A549 (cell line): ENCODE measurements at regions not wholly inside any gene's neighbourhood (a gene's known extent, or its start where the extent isn't known, plus 50 kb on each side); places are given as distances from the start of the nearest gene placed in this dataset.
A peak's percentile ranks its signal among the peaks of the same experiment; 100 is the strongest.

Source experiments
- ATAC-seq, 2 experiments: fragments of 200-7000 bp in 1 of 2; fragments of >200 bp in 1 of 2; cut with Nextera tagmentation in 1 of 2; cut with Tn5 transposase in 1 of 2; 3 replicates each; pipeline versions ENCODE4 v1.8.0 to v1.9.1; 2018 to 2020; ENCODE audit warnings: mild to moderate bottlenecking in 1 of 2, moderate library complexity in 1 of 2
- CTCF ChIA-PET: fragments of 300-600 bp; sonication (Branson Sonifier 250); formaldehyde crosslinking; extraction: SDS; loops from one replicate; lab custom pipeline; 2021; ENCODE audit warnings: antibody characterized with exemption, inconsistent platforms; lab: Yijun Ruan, JAX
- POLR2A ChIA-PET: fragments of 350-600 bp; formaldehyde crosslinking; extraction: SDS; loops from one replicate; lab custom pipeline; 2021; ENCODE audit warnings: antibody characterized with exemption, inconsistent platforms; lab: Yijun Ruan, JAX
- DNase-seq, 2 experiments: peaks; one replicate each; pipeline versions ENCODE4 v3.0.0 to v3.0.0-alpha.2; 2011 to 2016; ENCODE audit warnings: low read depth in 1 of 2, low spot score in 1 of 2
- FAIRE-seq: peaks from 2 replicates; lab custom pipeline; 2011; peaks lifted over from hg19 to GRCh38; lab: Jason Lieb, UNC
- H3K27ac ChIP-seq, 2 experiments: fragments of >200 bp; sonication (Bioruptor Twin); formaldehyde crosslinking; 3 replicates each; pipeline ENCODE4 v1.5.1; 2016 to 2017
- H3K4me1 ChIP-seq: fragments of >200 bp; sonication (Bioruptor Twin); formaldehyde crosslinking; 3 replicates; pipeline ENCODE4 v1.6.1; 2016
- H3K4me2 ChIP-seq: fragments of >200 bp; sonication (Bioruptor Twin); formaldehyde crosslinking; 3 replicates; pipeline ENCODE4 v1.6.1; 2016
- H3K4me3 ChIP-seq: fragments of >200 bp; sonication (Bioruptor Twin); formaldehyde crosslinking; 3 replicates; pipeline ENCODE4 v1.5.1; 2016
- H3K9me3 ChIP-seq: fragments of >200 bp; sonication (Bioruptor Twin); formaldehyde crosslinking; 3 replicates; pipeline ENCODE4 v1.6.1; 2016
- CBX8 ChIP-seq: fragments of 200-600 bp; sonication (generic); IDR thresholded peaks from 2 replicates; pipeline ENCODE4 v1.6.1; 2016
- CHD2 ChIP-seq: fragments of 150-350 bp; IDR thresholded peaks from 2 replicates; pipeline ENCODE4 v1.6.1; 2014; ENCODE audit warnings: low read length; ENCODE audit not compliant: partially characterized antibody
- EHF ChIP-seq: fragments of 250-450 bp; sonication (Bioruptor Pico); IDR thresholded peaks from 2 replicates; pipeline ENCODE4 v1.5.0; 2020; ENCODE audit warnings: mild to moderate bottlenecking
- EP300 ChIP-seq, 2 experiments: fragments of >200 bp; sonication (Bioruptor Twin); formaldehyde crosslinking; IDR thresholded peaks; 2 replicates in 1 of 2; 3 replicates in 1 of 2; pipeline ENCODE4 v1.6.1; 2016 to 2017
- FOSL2 ChIP-seq, 2 experiments: fragments of 450-650 bp in 1 of 2; fragments of >200 bp in 1 of 2; sonication (Bioruptor Twin) in 1 of 2; formaldehyde crosslinking; IDR thresholded peaks; 2 replicates each; pipeline versions ENCODE4 v1.5.0 to v1.6.1; 2016 to 2020; ENCODE audit warnings: mild to moderate bottlenecking in 1 of 2, moderate library complexity in 1 of 2
- FOXS1 ChIP-seq: fragments of 250-450 bp; sonication (Bioruptor Pico); IDR thresholded peaks from 2 replicates; pipeline ENCODE4 v1.5.0; 2020; ENCODE audit warnings: mild to moderate bottlenecking, moderate library complexity
- HEYL ChIP-seq: fragments of 250-450 bp; sonication (Bioruptor Pico); IDR thresholded peaks from 2 replicates; pipeline ENCODE4 v1.8.0; 2021; ENCODE audit warnings: mild to moderate bottlenecking, moderate library complexity
- HOXA7 ChIP-seq: fragments of 250-450 bp; sonication (Bioruptor Pico); IDR thresholded peaks from 2 replicates; pipeline ENCODE4 v1.5.0; 2020; ENCODE audit warnings: mild to moderate bottlenecking, moderate library complexity
- HOXB13 ChIP-seq: fragments of 250-450 bp; sonication (Bioruptor Pico); IDR thresholded peaks from 2 replicates; pipeline ENCODE4 v1.5.0; 2020; ENCODE audit warnings: low read depth, mild to moderate bottlenecking, moderate library complexity
- HOXB5 ChIP-seq: fragments of 250-450 bp; sonication (Bioruptor Pico); IDR thresholded peaks from 2 replicates; pipeline ENCODE4 v1.5.0; 2020; ENCODE audit warnings: mild to moderate bottlenecking, moderate library complexity
- JUN ChIP-seq, 2 experiments: fragments of >200 bp; sonication (Bioruptor Twin); formaldehyde crosslinking; IDR thresholded peaks; 2 replicates in 1 of 2; 3 replicates in 1 of 2; pipeline ENCODE4 v1.6.1; 2016 to 2017
- KDM1A ChIP-seq: fragments of 200-600 bp; sonication (generic); IDR thresholded peaks from 2 replicates; pipeline ENCODE4 v1.6.1; 2016; ENCODE audit warnings: low read depth, mild to moderate bottlenecking
- KDM5A ChIP-seq: fragments of 200-600 bp; sonication (generic); IDR thresholded peaks from 2 replicates; pipeline ENCODE4 v1.6.1; 2016; ENCODE audit warnings: antibody characterized with exemption, mild to moderate bottlenecking
- NFE2L2 ChIP-seq: fragments of 150-350 bp; conservative IDR thresholded peaks from 2 replicates; pipeline ENCODE4 v1.6.1; 2014; ENCODE audit warnings: low read length
- NPAS2 ChIP-seq: fragments of 250-450 bp; sonication (Bioruptor Pico); IDR thresholded peaks from 2 replicates; pipeline ENCODE4 v1.8.0; 2022; ENCODE audit warnings: mild to moderate bottlenecking, moderate library complexity, borderline replicate concordance
- NR3C1 ChIP-seq: fragments of >200 bp; sonication (Bioruptor Twin); formaldehyde crosslinking; IDR thresholded peaks from 3 replicates; pipeline ENCODE4 v1.6.1; 2017
- PBX3 ChIP-seq: IDR thresholded peaks from 2 replicates; pipeline ENCODE4 v1.6.1; 2012
- POLR2A ChIP-seq: IDR thresholded peaks from 2 replicates; pipeline ENCODE4 v1.6.1; 2012; ENCODE audit warnings: mild to moderate bottlenecking, low read length
- POLR2AphosphoS2 ChIP-seq: conservative IDR thresholded peaks from 2 replicates; pipeline ENCODE4 v1.6.1; 2012; ENCODE audit warnings: low read length, improper control_type of control experiment, inconsistent platforms
- RAD21 ChIP-seq, 2 experiments: fragments of >200 bp in 1 of 2; sonication (Bioruptor Twin) in 1 of 2; formaldehyde crosslinking in 1 of 2; IDR thresholded peaks in 1 of 2; conservative IDR thresholded peaks in 1 of 2; 2 replicates in 1 of 2; 3 replicates in 1 of 2; pipeline ENCODE4 v1.6.1; 2012 to 2018; ENCODE audit warnings: inconsistent platforms in 1 of 2
- RNF2 ChIP-seq: fragments of 200-600 bp; sonication (generic); IDR thresholded peaks from 2 replicates; pipeline ENCODE4 v1.6.1; 2016; ENCODE audit warnings: low read depth, mild to moderate bottlenecking, antibody characterized with exemption, moderate library complexity, borderline replicate concordance
- SMC3 ChIP-seq: fragments of >200 bp; sonication (Bioruptor Twin); formaldehyde crosslinking; IDR thresholded peaks from 3 replicates; pipeline ENCODE4 v1.6.1; 2018; ENCODE audit warnings: inconsistent platforms
- TFCP2L1 ChIP-seq: fragments of 250-450 bp; sonication (Bioruptor Pico); IDR thresholded peaks from 2 replicates; pipeline ENCODE4 v1.5.0; 2021; ENCODE audit warnings: mild to moderate bottlenecking
- ZC3H11A ChIP-seq: fragments of 450-650 bp; IDR thresholded peaks from 2 replicates; pipeline ENCODE4 v1.6.1; 2014; ENCODE audit warnings: antibody characterized with exemption, mild to moderate bottlenecking
- ZFP36 ChIP-seq: fragments of 450-650 bp; IDR thresholded peaks from 2 replicates; pipeline ENCODE4 v1.6.1; 2014; ENCODE audit warnings: borderline replicate concordance; ENCODE audit not compliant: partially characterized antibody
- ZNF302 ChIP-seq: fragments of 250-450 bp; sonication (Bioruptor Pico); IDR thresholded peaks from 2 replicates; pipeline ENCODE4 v1.9.0; 2021; ENCODE audit warnings: inconsistent platforms, mild to moderate bottlenecking, moderate library complexity
- WGBS: methylation state at CpG from one replicate; pipeline ENCODE4 v1.1.6; 2017; ENCODE audit errors: missing lambda C conversion rate; 5-methylcytosine and 5-hydroxymethylcytosine counted together
- TF ChIP-seq, protein P1 (sequence below): fragments of 150-350 bp; IDR thresholded peaks from 2 replicates; pipeline ENCODE4 v1.6.1; 2014; ENCODE audit warnings: low read depth, mild to moderate bottlenecking, low read length
- TF ChIP-seq, protein P2 (sequence below): IDR thresholded peaks from 2 replicates; pipeline ENCODE4 v1.6.1; 2012
- TF ChIP-seq, protein P3 (sequence below): fragments of 200-600 bp; sonication (generic); IDR thresholded peaks from 2 replicates; pipeline ENCODE4 v1.6.1; 2016; ENCODE audit warnings: antibody characterized with exemption, mild to moderate bottlenecking, moderate library complexity

GRCh38 chr6:169950558-169950957 lies 199.1 kb downstream of the ERMARD start:
- DNase-seq, result peak in 1 of 2 experiments; percentile 22
- ChIA-PET POLR2A (no interaction called here), CTCF (interaction anchor here (1.2 to 1.4 kb wide), 3 partner anchors 12 to 447 kb away, joined by 3 to 4 read pairs (median 3); no protein-coding TSS in a partner anchor)
- Histone ChIP-seq H3K4me3 (no peak overlapping the region), H3K27ac (no peak overlapping the region), H3K9me3 (no peaks in the 10 kb centered on the region), H3K4me2 (no peak overlapping the region), H3K4me1 (no peaks in the 10 kb centered on the region)
- FAIRE-seq, result no peak
- no peak for ATAC-seq
- TF ChIP-seq RAD21 (conservative IDR thresholded peaks at IDR 0.05 in 1 of 2, IDR thresholded peaks at IDR 0.05 in 1 of 2) (peak in 1 of 2 experiments; percentile 32; a peak in 1 of 5 replicates), POLR2AphosphoS2 (no peak), RNF2 (no peak), SMC3 (peak; percentile 23; the same call in 2 of the 3 replicates), HOXA7 (CRISPR knock-in tag) (no peak)
- WGBS, result 22% methylated on average over 2 of the region's 2 CpGs

- no peak for TF ChIP-seq TFCP2L1 (CRISPR knock-in tag)
- TF ChIP-seq ZFP36, result no peak
- TF ChIP-seq, protein P1, sequence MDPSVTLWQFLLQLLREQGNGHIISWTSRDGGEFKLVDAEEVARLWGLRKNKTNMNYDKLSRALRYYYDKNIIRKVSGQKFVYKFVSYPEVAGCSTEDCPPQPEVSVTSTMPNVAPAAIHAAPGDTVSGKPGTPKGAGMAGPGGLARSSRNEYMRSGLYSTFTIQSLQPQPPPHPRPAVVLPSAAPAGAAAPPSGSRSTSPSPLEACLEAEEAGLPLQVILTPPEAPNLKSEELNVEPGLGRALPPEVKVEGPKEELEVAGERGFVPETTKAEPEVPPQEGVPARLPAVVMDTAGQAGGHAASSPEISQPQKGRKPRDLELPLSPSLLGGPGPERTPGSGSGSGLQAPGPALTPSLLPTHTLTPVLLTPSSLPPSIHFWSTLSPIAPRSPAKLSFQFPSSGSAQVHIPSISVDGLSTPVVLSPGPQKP, result no peak
- TF ChIP-seq ZC3H11A, result no peak
- TF ChIP-seq FOXS1 (CRISPR knock-in tag), result no peak
- no peak for TF ChIP-seq NPAS2 (CRISPR knock-in tag)
- TF ChIP-seq EP300 (IDR thresholded peaks at IDR 0.05), result no peak
- TF ChIP-seq ZNF302 (CRISPR knock-in tag), result no peak
- TF ChIP-seq EHF, result no peak
- TF ChIP-seq FOSL2 (IDR thresholded peaks at IDR 0.05), result no peak
- TF ChIP-seq FOSL2 (CRISPR knock-in tag; IDR thresholded peaks at IDR 0.05), result no peak
- TF ChIP-seq POLR2A, result no peak
- no peak for TF ChIP-seq JUN (IDR thresholded peaks at IDR 0.05)
- TF ChIP-seq, protein P2, sequence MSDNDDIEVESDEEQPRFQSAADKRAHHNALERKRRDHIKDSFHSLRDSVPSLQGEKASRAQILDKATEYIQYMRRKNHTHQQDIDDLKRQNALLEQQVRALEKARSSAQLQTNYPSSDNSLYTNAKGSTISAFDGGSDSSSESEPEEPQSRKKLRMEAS, result no peak
- no peak for TF ChIP-seq NFE2L2
- no peak for TF ChIP-seq KDM1A
- TF ChIP-seq CBX8, result no peak
- WGBS, result 44% methylated on average over 6 of the region's 6 CpGs
- ChIA-PET POLR2A (no interaction called here), CTCF (interaction anchor here (1.2 kb wide), 1 partner anchor 17 kb away, joined by 4 read pairs; no protein-coding TSS in a partner anchor)
- no peak overlapping the region for H3K4me3 ChIP-seq
- H3K9me3 ChIP-seq, result no peaks in the 10 kb centered on the region
- no peak overlapping the region for H3K4me2 ChIP-seq
- no peak overlapping the region for H3K27ac ChIP-seq
- DNase-seq (no peak), FAIRE-seq (no peak), ATAC-seq (no peak)
- H3K4me1 ChIP-seq, result no peaks in the 10 kb centered on the region
These were observed 198.2 kb downstream of the ERMARD start for GRCh38 chr6:169949511-169950097.

DNA sequence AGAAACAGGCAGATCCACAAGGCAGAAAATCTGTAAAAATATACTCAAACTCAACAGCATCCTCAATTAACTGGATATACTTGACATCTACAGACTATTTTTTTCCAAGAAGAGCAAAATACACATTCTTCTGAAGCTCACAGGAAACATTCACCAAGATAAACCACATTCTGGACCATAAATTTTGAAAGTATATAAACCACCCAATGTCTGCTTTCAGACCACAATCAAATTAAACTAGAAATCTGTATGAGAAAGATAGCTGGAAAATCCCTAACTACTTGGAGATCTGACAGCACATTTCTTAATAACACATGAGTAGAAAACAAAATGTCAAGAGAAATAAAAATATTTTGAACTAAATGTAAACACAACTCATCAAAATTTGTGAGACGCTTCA lies 195.5 kb downstream of the ERMARD start:
- no peak for FAIRE-seq
- WGBS, result 0% methylated on average over 1 of the region's 1 CpG
- TF ChIP-seq NFE2L2 (no peak), KDM5A (no peak), ZNF302 (CRISPR knock-in tag) (no peak), HOXB5 (CRISPR knock-in tag) (no peak), CHD2 (no peak), EHF (no peak), HEYL (CRISPR knock-in tag) (no peak), SMC3 (no peak), ZFP36 (no peak), NR3C1 (no peak), HOXB13 (CRISPR knock-in tag) (no peak), NPAS2 (CRISPR knock-in tag) (no peak), RAD21 (conservative IDR thresholded peaks at IDR 0.05 in 1 of 2, IDR thresholded peaks at IDR 0.05 in 1 of 2) (no peak), PBX3 (no peak)
- TF ChIP-seq, protein P3, sequence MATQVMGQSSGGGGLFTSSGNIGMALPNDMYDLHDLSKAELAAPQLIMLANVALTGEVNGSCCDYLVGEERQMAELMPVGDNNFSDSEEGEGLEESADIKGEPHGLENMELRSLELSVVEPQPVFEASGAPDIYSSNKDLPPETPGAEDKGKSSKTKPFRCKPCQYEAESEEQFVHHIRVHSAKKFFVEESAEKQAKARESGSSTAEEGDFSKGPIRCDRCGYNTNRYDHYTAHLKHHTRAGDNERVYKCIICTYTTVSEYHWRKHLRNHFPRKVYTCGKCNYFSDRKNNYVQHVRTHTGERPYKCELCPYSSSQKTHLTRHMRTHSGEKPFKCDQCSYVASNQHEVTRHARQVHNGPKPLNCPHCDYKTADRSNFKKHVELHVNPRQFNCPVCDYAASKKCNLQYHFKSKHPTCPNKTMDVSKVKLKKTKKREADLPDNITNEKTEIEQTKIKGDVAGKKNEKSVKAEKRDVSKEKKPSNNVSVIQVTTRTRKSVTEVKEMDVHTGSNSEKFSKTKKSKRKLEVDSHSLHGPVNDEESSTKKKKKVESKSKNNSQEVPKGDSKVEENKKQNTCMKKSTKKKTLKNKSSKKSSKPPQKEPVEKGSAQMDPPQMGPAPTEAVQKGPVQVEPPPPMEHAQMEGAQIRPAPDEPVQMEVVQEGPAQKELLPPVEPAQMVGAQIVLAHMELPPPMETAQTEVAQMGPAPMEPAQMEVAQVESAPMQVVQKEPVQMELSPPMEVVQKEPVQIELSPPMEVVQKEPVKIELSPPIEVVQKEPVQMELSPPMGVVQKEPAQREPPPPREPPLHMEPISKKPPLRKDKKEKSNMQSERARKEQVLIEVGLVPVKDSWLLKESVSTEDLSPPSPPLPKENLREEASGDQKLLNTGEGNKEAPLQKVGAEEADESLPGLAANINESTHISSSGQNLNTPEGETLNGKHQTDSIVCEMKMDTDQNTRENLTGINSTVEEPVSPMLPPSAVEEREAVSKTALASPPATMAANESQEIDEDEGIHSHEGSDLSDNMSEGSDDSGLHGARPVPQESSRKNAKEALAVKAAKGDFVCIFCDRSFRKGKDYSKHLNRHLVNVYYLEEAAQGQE, result no peak
- TF ChIP-seq, protein P2, result no peak

More for the DNA sequence above, 195.5 kb downstream of the ERMARD start:
- DNase-seq, result no peak
- H3K4me3 ChIP-seq, result no peak overlapping the region
- CTCF ChIA-PET, result no interaction called here
- no peaks in the 10 kb centered on the region for H3K4me1 ChIP-seq
- POLR2A ChIA-PET, result no interaction called here
- no peak for ATAC-seq
- no peak overlapping the region for H3K27ac ChIP-seq
- no peaks in the 10 kb centered on the region for H3K9me3 ChIP-seq
- no peak overlapping the region for H3K4me2 ChIP-seq
